DMS153 (cell line): ENCODE measurements at regions not wholly inside any gene's neighbourhood (a gene's known extent, or its start where the extent isn't known, plus 50 kb on each side); places are given as distances from the start of the nearest gene placed in this dataset.

ENCODE experiments used
- DNase-seq: peaks from one replicate; lab custom pipeline; 2025; lab: John Stamatoyannopoulos, UW

DNA sequence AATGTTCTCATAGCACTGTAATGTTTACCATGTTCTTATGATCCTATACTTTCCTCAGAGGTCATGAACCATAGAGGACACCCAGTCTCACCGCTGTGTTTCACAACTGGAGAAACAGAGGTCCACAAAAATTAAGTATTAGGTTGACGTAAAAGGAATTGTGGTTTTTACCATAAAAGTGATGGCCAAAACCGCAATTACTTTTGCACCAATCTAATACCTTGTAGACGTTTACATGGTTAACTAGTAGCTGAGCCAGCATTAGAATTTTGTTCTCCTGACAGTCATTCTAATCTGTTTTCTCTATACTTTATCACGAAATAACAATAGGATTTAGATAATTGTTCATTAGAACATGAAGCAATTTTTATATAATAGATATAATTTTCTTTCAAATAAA lies 763.4 kb upstream of the ARGLU1 start:
- no peak for DNase-seq

DNA sequence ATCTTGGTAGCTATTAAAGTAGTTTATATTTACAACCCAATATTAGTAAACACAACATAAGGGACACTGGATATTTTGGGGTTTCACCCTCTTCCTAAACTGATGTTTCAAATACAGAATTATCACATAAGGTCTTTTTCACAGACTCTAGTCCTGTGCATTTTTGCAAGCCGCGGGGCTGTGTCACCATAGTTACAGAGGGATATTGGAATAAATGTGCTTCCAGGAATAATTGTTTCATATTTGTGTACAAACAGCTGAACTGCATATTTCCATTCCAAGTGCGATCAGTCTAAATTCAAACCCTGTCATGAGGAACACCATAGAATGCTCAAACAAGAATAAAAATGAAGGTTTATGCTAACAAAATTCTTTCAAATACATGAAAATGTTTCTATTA lies 762.5 kb upstream of the ARGLU1 start:
- no peak for DNase-seq

DNA sequence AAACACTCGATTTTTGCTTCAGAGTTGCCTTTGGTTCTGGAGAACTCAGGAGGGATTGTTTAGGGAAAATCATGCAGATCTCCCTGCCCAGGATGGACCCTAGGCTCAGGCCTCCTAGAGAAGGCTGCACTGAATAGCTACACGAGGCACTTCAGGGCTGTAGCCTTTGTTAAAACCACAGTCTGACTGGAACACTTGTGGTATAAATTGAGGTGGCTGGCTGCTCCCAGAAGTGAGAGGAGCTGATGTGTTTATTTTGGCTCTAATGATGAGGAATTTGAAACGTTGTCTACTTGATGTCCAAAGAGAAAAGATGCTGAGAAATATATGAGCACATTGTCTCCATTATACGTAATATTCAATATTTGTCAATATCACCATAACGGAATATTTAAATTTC lies 762.1 kb upstream of the ARGLU1 start:
- DNase-seq = peak; percentile 74

DNA sequence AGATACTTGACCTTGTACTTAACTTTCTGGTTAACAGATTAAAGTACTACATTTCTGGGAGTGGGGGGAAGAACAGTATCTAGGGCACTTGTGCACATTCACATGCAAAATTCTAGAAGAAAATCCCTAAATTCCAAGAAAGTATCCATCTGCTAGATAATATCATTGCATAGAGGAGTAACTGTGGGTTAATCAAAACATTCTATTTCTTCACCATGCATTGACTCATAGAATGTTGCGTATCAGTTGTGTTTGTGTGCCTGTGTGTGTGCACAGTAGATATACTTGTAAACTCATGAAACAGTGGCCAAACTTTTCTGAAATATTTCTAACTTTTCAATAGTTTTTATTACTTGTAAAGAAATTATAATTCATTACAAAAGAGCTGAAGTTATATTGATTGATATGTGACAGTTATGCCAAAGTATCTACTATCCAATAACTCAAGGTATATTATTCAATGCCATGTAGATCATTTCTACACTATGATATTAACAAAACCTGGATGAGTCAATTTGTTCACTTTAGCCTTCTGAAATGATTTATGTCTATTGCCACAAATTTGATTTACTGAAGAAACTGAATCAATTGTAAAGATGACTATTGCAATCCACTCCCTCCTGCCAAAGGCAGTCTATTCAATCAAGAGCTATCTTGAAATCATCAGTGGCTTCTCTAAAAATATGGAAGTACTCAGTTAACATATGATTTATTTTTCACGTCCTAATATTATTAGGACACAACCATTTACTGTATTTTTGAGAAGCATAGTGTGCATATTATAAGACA lies 756.7 kb upstream of the ARGLU1 start:
- no peak for DNase-seq

DNA sequence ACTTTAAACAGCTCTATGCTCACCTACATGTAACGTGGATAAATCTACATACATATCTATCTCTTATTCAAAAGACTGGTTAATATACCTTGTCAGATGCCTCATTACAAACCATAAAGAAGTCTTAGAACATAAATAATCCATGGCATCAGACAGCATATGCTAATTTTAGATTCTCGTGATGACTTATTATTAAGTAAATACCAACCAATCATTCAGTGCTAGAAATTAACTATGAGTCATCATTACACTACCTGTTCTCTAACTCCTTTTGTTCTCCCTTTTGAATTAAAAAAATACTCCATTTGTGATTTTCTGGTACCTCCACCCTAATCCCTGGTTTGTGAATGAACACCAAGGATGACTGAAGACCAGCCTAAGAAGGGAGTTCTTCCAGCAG lies 754.3 kb upstream of the ARGLU1 start:
- peak; percentile 12 for DNase-seq

DNA sequence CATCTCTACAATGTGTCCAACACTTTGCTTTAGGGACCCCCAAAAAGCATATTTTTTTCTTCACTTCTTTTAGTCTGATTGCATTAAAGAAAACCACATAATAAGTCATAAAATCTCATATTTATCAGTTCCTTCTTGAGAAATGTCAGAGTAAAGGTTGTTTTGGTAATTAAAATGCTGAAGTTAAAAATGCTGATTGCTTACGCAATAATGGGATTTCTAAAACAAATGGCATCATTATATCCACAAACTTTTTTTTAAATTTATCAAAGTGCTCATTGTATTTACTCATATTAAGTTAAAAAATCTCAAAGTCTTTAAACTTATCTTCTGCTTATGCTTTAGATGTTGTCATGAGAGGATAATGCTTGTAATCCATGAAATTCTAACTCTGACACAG lies 737.2 kb upstream of the ARGLU1 start:
- no peak for DNase-seq

DNA sequence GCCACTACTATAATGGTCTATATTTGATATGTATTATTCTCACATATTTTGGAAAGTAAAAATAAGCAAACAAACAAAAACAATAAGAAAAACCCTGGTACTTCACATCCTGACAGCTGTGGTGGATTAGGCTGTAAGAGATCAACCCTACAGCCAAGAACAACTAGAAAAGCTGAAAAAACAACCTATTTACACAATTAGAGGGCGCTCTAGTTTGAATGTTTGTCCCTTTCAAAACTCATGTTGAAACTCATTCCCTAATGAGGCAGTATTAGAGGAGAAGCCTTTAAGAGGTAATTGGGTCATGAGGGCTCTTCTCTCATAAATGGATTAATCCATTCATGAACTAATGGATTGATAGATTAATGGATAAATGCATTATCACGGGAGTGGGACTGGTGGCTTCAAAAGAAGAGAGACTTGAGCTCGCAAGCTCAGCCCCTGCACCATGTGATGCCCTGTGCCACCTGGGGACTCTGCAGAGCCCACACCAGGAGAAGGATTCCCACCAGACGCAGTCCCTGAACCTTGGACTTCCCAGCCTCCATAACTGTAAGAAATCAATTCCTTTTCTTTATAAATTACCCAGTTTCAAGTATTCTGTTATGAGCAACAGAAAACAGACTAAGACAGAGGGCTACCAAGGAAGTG lies 733.9 kb upstream of the ARGLU1 start:
- peak; percentile 4 for DNase-seq

DNA sequence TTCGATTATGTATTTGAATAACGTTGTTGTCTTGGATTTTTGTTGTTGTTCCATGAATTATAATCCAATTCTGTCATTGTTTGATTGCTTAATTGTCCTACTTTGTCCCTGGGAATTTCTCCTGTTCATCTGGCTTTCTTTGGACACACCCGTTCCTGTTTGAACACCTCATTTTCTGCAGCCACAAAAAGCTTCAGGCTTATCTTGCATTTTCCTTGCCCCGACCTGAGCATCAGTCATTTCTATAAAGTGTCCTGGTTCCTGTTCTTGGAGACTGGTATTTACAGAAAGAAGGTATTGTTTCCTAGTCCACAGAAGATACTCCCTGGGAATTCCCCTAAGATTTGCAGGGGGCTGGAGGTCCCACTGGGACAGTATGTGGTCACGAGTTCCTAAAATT lies 731.8 kb upstream of the ARGLU1 start:
- DNase-seq = no peak

DNA sequence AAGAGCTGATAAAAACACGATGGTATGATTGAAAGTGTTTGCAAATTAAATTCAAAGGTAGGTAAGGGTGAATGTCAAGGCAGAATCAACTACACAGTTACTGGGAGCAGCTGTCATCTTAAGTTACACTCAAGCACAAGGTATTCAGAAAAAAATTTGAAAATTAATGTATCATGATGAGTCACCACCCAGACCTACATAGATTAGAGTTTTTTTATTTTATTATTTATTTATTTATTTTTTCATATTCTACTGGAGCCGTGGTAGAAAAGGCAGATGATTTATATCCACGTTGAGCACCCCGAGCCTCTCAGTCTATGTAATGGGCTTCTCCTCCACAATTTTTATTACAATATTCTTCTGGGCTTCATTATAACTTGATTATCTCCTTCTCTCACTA lies 728.9 kb upstream of the ARGLU1 start:
- DNase-seq = no peak

DNA sequence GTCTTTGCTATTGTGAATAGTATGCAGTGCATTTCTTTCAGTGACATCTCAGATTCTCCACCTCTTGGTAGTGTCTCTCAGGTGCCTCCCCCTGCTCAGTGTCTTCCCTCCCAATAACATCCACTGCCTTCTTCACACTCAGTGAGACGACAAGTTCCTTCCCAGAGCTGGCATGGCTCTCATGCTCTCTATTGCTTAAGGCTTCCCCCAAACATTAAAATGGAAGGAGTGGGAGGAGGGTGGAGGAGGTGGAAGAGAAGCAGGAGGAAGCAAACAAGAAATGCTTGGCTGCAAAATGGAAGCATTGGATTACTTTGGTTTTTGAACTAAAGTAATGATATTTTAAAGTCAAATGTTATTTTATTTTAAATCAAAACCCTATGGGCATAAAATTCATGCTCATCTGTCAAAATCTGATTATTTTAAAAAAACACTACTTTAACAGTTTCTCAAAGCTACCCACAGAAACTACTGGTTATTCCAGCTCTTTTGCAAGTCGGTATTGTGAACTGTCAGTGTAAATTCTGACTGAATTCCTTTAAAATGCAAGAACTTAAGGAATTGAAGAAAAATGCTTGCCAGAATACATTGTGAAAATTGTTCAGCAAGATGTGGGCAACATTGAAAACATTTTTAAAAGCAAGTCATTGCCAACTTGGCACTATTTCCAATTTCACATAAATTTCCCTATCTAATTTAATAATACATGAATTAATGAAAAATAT lies 727.6 kb upstream of the ARGLU1 start:
- no peak for DNase-seq

DNA sequence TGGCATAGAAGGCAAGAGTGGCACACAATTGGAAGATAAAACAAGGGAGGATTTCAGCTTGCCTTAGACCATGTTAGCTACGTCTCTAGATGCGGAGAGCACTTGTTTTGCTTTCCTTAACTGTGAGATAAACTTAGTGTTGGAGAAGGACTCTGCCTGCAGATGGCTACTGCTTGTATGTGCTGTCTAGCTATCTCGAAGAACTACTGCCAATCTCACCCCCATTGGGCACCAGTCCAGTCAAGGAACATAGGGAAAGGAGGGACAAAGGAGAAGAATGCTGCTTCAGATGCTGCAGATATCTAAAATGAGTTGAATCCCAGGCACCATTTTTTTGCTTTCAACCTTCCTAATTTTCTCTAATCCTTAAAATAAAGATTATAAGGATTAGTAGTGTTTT lies 726.0 kb upstream of the ARGLU1 start:
- no peak for DNase-seq

DNA sequence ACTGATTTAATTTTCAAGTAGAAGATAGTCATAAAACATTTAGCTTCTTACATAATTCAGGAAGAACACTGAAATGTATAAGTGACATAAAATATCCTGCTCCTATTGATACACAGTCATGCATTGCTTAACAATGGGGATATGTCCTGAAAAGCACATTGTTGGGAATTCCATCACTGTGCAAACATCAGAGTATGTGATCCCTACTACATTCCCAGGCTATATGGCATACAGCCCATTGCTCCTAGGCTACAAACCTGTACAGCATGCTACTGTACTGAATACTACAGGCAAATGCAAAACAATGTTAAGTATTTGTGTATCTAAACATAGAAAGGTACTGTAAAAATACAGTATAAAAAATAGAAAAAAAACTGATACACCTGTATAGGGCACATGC lies 723.9 kb upstream of the ARGLU1 start:
- no peak for DNase-seq

DNA sequence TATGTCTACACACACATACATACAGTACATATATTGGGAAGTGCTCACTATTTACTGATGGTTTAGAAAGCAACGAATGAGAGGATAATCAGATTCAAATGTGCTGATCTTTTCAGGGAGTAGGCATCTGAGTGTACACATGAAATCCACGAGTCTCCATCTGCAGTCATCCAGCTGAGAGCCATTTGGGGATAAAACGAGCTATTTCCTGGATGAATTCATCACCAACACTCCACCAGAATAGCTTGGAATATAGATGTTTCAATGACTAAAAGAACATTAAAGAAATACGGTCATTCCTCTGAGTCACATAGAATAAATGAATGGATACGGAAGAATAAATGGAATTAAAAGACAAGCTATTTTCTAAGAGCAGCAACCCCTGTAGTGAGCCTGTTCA lies 721.6 kb upstream of the ARGLU1 start:
- no peak for DNase-seq

DNA sequence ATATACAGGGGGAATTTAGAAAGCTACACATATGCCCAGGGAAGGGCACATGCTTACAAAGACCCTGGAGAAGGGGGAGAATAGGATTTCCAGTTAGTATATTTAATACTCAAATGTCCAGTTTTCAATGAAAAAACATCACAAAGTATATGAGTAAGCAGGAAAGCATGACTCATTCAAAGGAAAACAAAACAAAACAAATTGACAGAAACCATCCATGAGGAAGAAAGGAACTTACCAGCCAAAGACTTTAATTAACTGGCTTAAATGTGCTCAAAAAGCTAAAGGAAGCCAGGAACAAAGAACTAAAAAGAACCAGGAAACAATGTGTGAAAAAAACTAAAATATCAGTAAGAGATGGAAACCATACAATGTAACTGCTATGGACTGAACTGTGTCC lies 716.2 kb upstream of the ARGLU1 start:
- DNase-seq = peak; percentile 35

DNA sequence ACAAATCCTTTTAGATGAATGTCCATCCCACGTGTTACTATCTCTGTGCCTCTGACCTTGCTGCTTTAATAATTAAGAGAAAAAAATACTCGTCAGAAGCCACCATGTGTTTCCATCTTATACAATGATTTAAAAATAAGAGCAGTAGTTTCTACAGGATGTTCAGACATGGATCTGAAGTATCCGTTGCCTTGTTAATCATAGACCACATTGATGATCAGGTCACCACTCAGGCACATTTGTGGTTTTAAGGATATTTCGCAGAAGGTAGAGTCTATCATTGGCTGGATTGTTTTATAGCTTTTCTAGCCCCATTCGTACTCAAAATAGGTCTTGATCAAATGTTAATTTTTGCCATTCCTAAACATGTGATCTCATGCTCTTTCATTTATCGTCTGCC lies 710.0 kb upstream of the ARGLU1 start:
- no peak for DNase-seq

DNA sequence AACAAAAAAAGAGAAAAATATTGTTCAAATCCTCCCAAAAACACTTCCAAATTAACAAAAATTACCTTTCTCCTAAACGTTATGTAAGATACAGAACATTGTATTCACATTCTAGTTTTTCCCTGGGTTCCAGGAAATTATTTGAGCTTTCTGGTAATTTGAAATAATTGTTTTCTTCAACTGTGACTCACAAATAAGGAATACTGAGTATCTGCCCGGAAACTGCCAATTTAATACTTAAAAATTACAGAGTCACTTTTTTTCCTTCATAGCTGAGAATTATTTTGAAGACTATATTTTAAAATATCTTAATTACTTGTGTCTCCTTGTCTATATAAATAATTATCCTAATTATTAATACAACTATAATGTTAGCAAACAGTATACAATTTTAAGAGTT lies 709.0 kb upstream of the ARGLU1 start:
- DNase-seq = no peak

DNA sequence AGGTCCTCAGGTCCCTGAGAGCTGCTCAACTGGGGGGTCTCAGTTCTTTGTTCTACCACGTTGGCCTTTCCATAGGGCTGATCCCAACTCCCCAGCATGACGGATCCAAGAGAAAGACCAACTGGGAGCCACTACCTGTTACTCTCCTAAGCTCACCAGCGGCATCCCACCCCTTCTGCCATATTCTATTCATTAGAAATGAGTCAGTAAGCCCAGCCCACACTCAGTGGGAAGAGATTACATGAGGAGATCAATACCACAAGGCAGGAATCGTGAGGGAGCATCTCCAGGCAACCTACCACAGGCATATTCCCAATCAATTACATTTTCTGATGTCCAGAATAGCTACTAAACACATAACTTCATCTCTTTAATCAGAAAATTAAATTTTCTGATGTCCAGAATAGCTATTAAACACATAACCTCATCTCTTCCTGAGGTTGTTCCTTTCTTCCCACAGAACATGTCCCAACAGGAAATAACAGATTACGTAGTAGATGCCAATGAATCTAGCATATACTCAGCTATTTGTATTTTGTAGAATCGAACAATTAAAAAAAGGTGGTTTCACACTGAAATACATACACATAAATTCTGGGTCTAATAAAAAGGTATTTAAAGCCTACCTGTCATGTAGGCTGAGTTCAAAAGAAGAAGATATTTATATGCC lies 708.1 kb upstream of the ARGLU1 start:
- no peak for DNase-seq

DNA sequence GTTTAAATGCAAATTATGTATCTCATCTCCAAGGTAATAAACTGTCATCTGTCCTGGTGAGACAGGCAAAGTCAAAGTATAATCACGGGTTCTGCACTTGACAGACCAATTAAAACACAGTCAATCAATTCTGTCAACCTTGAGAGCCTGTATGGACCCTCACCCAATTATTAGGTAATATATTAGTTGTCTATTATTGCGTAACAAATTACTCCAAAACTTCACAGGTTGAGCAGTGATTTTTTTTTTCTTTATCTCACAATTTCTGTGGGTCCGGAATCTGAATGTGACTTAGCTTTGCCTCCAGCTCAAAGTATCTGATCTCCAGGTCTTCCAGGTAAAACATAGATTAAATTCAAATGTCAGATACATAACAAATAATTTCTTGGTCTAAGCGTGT lies 707.4 kb upstream of the ARGLU1 start:
- no peak for DNase-seq

DNA sequence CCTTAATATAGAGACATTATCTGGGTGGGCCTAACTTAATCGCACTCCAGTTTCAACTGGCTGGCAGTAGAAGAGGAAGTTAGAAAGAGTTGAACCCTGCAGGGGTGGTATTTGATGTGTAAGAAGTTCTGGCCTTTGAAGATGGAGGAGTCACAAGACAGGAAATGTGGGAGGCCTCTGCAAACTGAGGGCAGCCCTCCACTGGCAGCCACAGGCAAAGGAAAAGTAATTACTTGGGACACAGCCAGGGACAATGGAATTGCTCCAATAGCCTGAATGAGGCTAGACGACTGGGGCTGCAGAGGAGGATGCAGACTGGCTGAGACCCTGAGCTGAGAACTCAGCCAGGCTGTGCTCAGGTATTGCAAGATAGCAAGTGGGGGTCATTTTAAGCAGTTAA lies 703.3 kb upstream of the ARGLU1 start:
- peak; percentile 62 for DNase-seq

DNA sequence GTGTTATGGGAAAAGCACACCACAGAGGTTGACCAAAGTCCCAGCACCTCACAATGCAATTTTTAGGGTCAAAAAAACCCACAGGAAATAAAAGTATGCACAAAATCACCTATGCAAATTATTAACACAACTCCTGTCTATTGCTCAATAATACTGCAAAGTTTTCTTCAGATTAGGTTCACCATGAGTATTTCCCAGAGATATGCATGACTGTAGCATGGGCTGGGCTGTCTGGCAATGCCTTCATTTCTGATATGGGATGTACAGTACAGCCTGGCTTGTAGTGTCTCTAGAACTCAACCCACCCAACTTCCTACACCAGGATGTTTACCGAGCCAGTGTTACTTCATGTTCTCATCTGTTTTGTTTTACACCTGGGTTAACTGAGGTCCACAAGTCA lies 698.7 kb upstream of the ARGLU1 start:
- DNase-seq = peak; percentile 84

DNA sequence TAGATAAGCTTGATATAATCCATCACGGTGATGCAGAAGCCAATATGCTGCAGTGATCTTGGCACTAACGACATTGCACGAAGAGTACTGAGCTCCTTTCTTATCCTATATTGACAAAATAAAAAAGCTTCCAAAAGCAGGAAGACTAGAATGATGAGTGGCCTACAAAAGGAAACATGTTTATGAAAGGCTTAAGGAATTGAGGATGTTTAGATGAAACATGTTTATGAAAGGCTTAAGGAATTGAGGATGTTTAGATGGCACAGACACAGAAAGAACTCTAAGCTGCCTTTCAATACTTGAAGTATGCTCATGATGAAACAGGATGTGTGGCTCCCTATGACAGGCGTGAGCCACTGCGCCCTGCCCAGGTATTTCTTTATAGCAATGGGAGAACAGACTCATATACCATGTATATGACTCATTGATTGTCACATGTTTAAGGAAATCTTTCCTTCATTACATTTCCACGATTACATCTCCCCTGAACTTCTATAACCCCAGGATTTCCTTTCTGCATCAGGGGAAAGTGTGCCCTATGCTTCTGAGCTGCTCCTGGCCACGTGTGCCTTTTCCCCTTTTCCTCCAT lies 690.8 kb upstream of the ARGLU1 start:
- DNase-seq = peak; percentile 61

DNA sequence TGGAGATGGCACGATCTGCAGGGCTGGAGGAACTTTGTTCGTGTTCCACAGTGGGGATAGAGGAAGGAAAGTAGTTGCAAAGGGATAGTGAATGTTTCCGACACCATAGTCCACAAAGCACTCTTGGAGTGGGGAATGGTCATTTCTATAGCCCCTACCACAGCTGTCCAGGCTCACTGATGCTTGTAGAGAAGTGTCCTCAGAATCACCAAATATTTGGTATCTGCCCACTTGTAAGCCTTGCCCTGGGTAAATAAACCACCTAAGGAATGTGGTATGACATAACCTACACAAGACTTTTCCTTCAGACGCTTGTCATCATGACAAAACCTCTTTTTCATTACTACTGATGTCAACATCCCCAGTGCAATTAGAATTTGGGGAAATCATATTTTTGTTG lies 686.5 kb upstream of the ARGLU1 start:
- no peak for DNase-seq
